Upper lobe of right lung (tissue), 1 donor: ENCODE measurements at regions not wholly inside any gene's neighbourhood (a gene's known extent, or its start where the extent isn't known, plus 50 kb on each side); places are given as distances from the start of the nearest gene placed in this dataset.

Experiments used
- ATAC-seq: fragments of 200-7000 bp; cut with Tn5 transposase; one replicate; pipeline ENCODE4 v1.9.1; 2020; ENCODE audit warnings: mild to moderate bottlenecking, moderate library complexity
- DNase-seq: peaks from one replicate; pipeline ENCODE4 v3.0.0-alpha.2; 2020
- H3K27ac ChIP-seq: fragments of 200-600 bp; one replicate; pipeline ENCODE4 v1.8.0; 2022
- H3K27me3 ChIP-seq: fragments of 200-600 bp; one replicate; pipeline ENCODE4 v1.8.0; 2022; ENCODE audit warnings: mild to moderate bottlenecking
- H3K36me3 ChIP-seq: fragments of 200-600 bp; one replicate; pipeline ENCODE4 v1.8.0; 2022
- H3K4me1 ChIP-seq: fragments of 200-600 bp; one replicate; pipeline ENCODE4 v1.8.0; 2022
- H3K4me3 ChIP-seq: fragments of 200-600 bp; one replicate; pipeline ENCODE4 v1.8.0; 2022; ENCODE audit warnings: mild to moderate bottlenecking
- H3K9me3 ChIP-seq: fragments of 200-600 bp; one replicate; pipeline ENCODE4 v1.8.0; 2022
- intact Hi-C: fragments of 100-400 bp; cut with DNase I; formaldehyde crosslinking; loops from one replicate; pipeline ENCODE4 v1.11.0; 2022
- TF ChIP-seq, protein P1 (sequence below): fragments of 200-600 bp; IDR thresholded peaks from one replicate; pipeline ENCODE4 v1.8.0; 2022; ENCODE audit warnings: antibody characterized with exemption
- donor health status: DM: no; HTN: yes; CAD: no; lungs with severe emphysema.

DNA sequence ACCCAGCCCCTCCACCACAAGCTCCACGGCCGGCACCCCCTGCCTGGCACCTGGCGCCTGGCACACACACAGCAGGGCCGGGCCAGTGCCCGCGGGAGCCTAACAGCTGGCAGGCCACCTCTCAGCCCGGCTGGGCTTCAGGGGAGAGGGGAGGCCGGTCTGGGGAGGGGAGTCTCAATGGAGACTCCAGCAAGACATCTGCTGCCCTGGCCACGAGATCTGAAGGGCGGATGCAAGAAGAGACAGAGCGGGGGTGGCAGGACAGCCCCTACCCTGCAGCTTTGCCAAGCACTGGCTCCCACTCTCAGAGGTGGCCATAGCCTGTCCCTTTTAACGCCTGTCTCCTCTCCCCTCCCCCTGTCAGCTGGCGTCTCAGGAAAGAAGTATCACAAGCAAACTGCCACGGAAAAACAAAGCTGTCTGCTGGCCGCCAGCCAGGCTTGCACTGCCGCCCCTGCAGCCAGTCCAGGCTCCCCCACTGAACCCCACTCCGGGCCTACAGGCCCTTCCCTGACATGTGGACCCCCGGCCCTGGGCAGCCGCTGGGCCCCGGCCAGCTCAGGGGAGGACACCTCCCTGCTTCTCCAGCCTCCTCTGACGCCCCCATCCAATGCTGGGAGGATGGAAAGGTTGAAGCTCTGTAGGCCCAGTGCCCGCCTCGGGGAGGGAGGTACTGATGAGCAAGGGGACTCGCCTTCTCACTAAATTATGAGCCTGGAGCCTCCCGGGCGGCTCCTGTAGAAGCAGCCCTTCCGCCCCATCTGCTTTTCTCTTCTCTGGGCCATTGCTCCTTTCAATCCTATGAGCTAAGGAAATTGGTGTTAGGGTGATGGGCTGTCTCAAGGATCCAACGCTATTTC, 178.4 kb downstream of the ARHGAP12 start:
- DNase-seq (no peak), ATAC-seq (peak; percentile 6)
- H3K27ac ChIP-seq: peak overlapping the region; percentile 55
- peaks cover 30% of the 10 kb centered on the region for H3K4me1 ChIP-seq
- H3K4me3 ChIP-seq: no peak overlapping the region
- intact Hi-C loops: no loop called here
- TF ChIP-seq, protein P1, sequence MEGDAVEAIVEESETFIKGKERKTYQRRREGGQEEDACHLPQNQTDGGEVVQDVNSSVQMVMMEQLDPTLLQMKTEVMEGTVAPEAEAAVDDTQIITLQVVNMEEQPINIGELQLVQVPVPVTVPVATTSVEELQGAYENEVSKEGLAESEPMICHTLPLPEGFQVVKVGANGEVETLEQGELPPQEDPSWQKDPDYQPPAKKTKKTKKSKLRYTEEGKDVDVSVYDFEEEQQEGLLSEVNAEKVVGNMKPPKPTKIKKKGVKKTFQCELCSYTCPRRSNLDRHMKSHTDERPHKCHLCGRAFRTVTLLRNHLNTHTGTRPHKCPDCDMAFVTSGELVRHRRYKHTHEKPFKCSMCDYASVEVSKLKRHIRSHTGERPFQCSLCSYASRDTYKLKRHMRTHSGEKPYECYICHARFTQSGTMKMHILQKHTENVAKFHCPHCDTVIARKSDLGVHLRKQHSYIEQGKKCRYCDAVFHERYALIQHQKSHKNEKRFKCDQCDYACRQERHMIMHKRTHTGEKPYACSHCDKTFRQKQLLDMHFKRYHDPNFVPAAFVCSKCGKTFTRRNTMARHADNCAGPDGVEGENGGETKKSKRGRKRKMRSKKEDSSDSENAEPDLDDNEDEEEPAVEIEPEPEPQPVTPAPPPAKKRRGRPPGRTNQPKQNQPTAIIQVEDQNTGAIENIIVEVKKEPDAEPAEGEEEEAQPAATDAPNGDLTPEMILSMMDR: no peak
- no peaks in the 10 kb centered on the region for H3K27me3 ChIP-seq
- no peaks in the 10 kb centered on the region for H3K36me3 ChIP-seq
- no peaks in the 10 kb centered on the region for H3K9me3 ChIP-seq

DNA sequence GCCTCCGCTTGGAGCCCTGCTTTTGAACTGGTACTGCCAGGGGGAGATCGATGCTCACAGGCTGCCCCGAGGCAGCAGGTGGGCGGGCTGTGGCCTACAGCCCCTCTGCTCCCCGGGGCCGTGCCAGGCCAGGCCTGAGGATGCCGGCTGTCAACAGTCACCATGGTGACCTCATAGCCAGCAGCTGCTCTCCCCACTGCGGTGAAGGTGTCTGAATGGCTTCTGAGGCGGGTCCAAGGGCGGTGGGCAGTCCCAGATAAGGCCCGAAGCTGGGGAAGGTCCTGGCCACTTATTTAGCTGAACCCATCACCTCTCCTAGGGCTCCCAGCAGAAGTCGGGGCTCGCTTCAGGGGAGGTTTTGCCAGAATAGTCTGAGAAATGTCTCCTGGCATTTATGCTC, 179.3 kb downstream of the ARHGAP12 start:
- H3K27me3 ChIP-seq: no peaks in the 10 kb centered on the region
- intact Hi-C loops: no loop called here
- ATAC-seq (no peak), DNase-seq (no peak)
- TF ChIP-seq, protein P1: no peak
- H3K9me3 ChIP-seq: no peaks in the 10 kb centered on the region
- peaks cover 21% of the 10 kb centered on the region for H3K4me1 ChIP-seq
- H3K36me3 ChIP-seq: no peaks in the 10 kb centered on the region
- no peak overlapping the region for H3K27ac ChIP-seq
- H3K4me3 ChIP-seq: no peak overlapping the region

DNA sequence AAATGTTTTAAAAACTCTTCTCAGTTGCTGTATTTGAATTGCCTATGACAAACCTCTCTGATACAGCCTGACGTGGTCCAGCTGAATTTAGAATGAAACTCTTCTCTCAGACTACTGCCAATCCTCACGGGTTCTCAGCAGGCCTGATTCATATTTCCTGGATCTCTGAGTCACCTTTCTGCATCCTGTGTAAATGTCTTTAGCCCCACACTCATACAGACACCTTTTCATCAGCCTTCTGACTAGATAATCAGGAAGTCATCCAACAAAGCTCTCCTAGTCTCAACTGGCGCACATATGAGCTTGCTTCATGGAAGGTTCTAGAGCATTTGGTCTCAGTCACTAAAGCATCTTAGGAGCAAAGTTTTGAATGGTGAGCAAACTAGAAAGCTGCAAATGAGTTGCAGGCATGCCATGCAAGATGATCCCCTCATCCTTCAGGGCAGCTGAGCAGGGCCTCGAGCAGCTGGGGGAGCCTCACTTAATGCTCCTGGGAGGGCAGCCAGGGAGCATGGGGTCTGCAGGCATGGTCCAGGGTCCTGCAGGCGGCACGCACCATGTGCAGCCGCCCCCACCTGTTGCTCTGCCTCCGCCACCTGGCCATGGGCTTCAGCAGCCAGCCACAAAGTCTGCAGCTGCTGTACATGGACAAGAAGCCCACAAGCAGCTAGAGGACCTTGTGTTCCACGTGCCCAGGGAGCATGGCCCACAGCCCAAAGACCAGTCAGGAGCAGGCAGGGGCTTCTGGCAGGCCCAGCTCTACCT, 182.8 kb downstream of the ARHGAP12 start:
- no peak overlapping the region for H3K4me3 ChIP-seq
- H3K4me1 ChIP-seq: peaks cover 11% of the 10 kb centered on the region
- ATAC-seq (no peak), DNase-seq (no peak)
- H3K9me3 ChIP-seq: no peaks in the 10 kb centered on the region
- intact Hi-C loops: no loop called here
- TF ChIP-seq, protein P1: no peak
- H3K27me3 ChIP-seq: no peaks in the 10 kb centered on the region
- no peaks in the 10 kb centered on the region for H3K36me3 ChIP-seq
- H3K27ac ChIP-seq: no peak overlapping the region

DNA sequence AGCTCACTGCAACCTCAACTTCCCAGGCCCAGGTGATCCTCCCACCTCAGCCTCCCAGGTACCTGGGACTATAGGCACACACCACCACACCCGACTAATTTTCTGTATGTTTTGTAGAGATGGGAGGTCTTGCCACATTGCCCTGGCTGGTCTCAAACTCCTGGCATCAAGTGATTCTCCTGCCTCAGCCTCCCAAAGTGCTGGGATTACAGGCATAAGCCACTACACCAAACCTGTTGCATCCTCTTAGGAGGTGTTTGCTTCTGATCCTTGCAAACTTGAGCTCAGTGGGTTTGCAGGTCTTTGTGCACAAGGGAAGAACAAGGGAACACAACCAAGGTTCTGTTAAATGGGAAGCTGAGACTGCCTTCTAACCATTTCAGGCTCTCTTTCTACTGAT, 184.6 kb downstream of the ARHGAP12 start:
- H3K27me3 ChIP-seq: no peaks in the 10 kb centered on the region
- TF ChIP-seq, protein P1: no peak
- DNase-seq (no peak), ATAC-seq (no peak)
- no peaks in the 10 kb centered on the region for H3K4me1 ChIP-seq
- H3K4me3 ChIP-seq: no peak overlapping the region
- no peaks in the 10 kb centered on the region for H3K9me3 ChIP-seq
- intact Hi-C loops: no loop called here
- H3K27ac ChIP-seq: no peak overlapping the region
- no peaks in the 10 kb centered on the region for H3K36me3 ChIP-seq

DNA sequence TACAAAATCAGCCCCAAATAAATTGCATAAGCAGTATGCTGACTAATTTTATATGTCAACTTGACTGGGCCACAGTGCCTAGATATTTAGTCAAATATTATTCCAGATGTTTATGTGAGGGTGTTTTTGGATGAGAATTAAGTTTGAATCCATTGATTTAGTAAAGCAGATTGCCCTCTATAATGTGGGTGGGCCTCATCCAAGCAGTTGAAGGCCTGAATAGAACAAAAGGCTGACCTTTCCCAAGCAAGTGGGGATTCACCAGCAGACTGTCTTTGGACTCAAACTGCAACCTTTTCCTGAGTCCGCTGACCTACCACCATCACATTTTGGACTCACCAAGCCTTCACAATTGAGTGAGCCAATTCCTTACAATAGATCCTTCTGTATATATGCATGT, 186.4 kb downstream of the ARHGAP12 start:
- Histone ChIP-seq H3K27ac (no peak overlapping the region), H3K27me3 (no peaks in the 10 kb centered on the region), H3K9me3 (no peaks in the 10 kb centered on the region), H3K36me3 (no peaks in the 10 kb centered on the region), H3K4me3 (no peak overlapping the region), H3K4me1 (no peaks in the 10 kb centered on the region)
- TF ChIP-seq, protein P1: no peak
- ATAC-seq (no peak), DNase-seq (no peak)
- intact Hi-C loops: no loop called here
